GM19023 (cell line): ENCODE measurements at regions not wholly inside any gene's neighbourhood (a gene's known extent, or its start where the extent isn't known, plus 50 kb on each side); places are given as distances from the start of the nearest gene placed in this dataset.

Source experiments
- ATAC-seq: cut with Tn5 transposase; IDR thresholded peaks from one replicate; pipeline ENCODE4 v1.9.1; 2021; ENCODE audit warnings: mild to moderate bottlenecking, moderate library complexity; ENCODE audit not compliant: unreplicated experiment

DNA sequence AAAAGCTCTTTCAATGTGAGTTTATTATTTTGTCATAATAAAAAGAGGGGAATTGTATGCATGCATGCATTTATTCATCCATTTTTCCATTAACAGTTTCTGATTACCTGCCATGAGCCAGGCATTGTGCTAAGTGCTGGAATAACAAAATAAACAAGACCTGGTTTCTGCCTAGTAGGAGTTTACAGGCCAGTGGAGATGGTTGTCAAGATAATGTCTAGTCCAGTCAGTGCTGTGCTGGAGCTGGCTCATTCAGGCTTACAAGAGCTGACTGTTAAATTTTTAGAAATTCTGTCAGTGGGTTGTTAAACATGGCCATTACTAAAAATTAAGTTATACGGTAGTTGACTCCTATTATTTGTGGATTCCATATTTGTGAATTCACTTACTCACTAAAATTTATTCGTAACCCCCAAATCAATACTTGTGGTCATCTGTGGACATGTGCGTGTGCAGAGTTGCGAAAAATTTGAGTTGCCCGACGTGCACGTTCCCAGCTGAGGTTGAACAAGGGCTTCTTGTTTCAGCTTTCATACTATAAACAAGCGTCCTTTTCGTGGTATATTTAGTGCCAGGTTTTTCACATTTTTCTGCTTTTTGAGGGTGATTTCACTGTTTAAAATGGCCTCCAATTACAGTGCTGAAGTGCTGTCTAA lies 172.3 kb upstream of the RPS6KA3 start:
- no peak for ATAC-seq

DNA sequence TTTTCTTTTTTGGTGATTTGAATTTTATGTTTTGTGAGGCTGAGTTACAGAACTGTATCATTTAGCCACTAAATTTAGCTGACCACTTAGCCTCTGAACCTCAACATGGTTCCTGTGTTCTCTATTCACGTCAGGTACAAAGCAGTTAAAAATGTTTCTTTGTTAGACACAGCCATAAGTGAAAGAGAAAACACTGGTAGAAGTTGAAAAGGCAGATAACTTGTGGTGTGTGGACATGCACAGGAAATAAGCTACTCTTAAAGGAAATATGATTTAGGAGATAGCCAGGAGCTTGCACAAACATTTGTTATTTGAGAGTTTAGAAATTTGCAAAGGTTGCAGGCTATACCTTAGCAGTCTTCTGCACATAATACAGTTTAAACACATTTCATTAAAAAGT lies 171.0 kb upstream of the RPS6KA3 start:
- ATAC-seq, result no peak

GRCh38 chrX:20435913-20436312 lies 169.2 kb upstream of the RPS6KA3 start:
- ATAC-seq, result no peak

GRCh38 chrX:20434986-20435385 lies 168.3 kb upstream of the RPS6KA3 start:
- no peak for ATAC-seq

DNA sequence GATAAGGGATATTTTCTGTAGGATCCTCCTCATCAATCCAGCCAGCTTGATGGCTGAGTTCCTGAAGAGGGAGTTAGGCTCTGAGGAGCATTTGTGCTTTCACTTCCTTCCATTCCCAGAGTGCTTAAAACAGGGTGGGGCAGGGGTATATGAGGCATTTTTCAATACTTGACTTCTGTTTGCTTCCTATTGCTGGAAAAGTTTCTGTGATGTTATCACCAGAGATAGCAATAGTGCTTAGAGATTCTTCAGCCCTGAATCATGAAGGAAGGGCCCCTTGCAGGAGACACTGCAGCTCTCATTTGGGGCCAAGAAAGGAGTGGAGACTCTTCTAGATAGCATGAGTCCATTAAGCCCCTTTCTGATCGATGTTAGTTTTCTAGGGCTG lies 166.7 kb upstream of the RPS6KA3 start:
- ATAC-seq, result peak; percentile 13

- peak; percentile 58 for ATAC-seq
Observed at GRCh38 chrX:20432746-20433387, 166.2 kb upstream of the RPS6KA3 start.

DNA sequence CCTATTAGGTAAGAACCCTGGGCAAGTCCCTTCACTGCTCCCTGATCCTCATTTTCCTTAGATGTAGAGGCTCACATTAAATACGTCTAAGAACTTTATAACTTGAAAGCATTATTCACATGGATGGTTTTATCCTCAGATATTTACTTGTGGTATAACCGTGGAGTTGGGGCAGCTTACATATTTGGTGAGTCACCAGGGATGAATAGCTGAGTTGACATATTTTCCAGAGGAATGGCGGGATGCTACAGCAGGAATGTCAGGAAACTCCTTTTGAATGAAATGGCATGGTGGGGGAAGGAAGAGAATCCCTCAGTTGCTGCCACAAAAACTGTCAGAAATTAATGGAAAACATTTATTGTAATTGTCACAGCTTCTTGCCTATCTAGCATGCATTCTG lies 165.3 kb upstream of the RPS6KA3 start:
- no peak for ATAC-seq

DNA sequence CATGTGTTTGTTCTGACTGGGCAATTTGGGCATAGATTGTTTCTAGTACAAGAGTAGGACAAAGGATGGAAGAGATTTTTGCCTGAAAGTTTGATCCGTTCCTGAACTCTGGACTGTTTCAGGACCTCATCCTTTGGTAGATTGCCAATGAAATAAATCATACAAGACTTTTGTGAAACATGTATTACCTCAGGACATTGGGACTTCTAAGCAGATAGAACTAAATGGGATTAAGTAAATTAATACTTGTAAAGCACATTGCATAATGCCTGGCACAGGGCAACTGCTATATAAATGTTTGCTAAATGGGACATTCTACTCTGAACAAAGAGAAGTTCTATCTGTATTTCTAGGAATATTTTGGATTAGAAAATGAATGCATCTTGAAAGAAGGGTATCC lies 164.8 kb upstream of the RPS6KA3 start:
- ATAC-seq, result no peak

GRCh38 chrX:20427173-20427770 lies 160.6 kb upstream of the RPS6KA3 start:
- ATAC-seq, result no peak

- no peak for ATAC-seq
Observed at GRCh38 chrX:20421697-20422096, 155.0 kb upstream of the RPS6KA3 start.

- ATAC-seq, result no peak
Observed at GRCh38 chrX:20421275-20421674, 154.6 kb upstream of the RPS6KA3 start.

DNA sequence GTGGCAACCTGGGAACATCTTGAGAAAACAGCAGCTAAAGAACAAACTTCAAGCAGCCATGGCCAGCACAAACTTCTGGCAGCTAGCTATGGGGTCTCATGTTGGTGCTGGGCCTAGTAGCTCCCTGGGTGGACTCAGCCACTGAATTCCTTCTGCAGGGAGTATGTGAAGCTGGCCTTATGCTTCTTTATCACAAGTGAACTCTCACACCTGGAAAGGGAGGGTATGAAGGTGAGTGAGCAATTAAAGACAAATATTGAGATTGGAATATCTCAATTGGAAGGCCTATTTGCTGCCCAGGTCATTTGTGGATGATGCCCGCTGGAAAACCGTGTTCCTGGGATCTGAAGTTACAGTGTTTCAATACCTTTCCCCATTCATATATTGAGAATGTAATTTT lies 153.3 kb upstream of the RPS6KA3 start:
- no peak for ATAC-seq

DNA sequence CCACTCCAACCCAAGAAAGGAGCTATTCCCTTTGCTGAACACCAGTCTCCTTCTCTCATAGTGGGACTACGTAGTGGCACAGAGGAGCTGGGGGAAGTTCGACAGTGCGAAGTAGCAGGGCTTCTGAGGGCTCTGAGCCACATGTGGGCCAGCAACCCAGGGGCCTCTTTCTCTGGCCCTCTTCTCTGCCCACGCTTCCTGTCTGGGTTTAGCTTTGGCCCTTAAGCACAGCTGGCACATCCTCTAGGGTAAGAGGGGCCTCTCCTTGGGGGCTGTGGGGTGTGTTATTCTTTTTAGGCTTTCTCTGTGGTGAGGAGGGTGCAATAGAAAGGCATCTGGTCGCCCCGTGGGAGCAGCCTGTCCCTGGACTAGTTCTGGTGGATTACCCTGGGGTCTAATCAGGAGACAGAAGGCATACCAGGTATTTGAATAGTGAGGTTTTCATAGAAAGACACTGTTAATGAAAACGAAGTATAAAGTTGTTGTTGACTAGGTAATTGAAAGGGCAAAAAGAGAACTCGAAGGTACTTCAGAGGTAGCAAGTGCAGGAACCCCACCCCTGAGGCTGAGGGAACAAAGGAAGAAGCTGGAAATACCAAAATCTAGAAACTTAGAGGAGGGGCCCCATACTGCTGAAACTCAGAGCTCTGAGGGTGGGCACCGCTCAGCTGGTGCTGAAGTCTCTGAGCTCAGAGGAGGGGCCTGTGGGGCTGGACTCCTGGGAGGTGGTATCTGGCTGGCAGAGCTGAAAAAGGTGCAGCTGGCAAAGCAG lies 151.9 kb upstream of the RPS6KA3 start:
- ATAC-seq, result peak; percentile 85

DNA sequence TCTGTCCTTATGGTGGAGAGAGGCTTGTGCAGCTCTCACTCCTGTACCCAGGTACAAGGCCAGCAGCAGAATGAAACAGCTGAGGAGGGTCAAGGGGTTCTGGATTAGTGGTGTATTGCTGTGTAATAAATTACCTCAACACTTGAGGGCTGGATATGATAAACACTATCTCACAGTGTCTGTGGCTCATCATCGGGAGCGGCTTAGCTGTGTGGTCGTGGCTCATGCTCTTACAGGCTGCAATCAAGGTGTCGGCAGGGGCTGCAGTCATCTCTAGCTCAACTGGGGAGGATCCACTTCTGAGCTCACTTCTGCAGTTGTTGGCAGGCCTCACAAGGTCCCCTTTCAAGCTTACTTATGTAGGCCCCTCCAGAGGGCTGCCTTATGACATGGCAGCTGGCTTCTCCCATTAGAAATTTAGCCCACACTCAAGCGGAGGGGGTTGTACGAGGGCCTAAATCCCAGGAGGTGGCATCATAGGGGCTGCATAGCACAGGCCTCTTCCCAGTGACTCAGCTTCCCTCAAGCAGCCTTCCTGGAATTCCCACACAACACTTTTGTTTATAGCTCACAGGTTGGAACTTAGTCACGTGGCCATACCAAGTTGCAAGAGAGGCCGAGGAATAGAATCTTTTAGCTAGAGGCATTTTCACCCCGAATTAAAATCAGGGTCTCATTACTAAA lies 148.2 kb upstream of the RPS6KA3 start:
- no peak for ATAC-seq

- no peak for ATAC-seq
Observed at GRCh38 chrX:20414066-20414465, 147.4 kb upstream of the RPS6KA3 start.

DNA sequence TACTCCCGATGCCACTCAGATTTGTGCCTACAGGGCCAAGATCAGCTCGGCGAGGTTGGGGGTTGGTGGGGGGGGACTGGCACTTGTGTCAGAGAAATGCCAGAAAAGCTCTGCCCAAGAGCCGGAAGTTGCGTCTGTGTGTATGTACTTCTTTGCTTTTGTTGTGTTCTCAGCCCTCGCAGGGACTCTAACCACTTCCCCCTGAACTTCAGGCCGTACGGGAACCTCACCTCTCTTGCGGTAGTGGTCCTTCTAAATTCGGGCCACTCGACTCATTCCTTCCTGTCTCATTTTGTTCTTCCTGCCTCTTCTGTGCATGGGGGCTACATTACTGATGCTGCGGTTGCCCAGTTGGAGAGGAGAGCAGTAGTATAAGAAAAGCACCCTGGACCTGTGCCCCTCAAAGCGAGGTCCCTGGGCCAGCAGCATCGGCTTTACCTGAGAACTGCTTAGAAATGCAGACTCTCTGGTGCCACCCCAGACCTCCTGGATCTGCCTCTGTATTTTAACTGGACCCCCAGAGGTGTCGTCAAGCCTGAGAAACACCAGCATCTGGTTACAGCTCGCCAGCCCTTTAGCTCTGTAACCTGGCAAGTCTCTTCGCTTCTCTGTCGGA lies 146.3 kb upstream of the RPS6KA3 start:
- peak; percentile 72 for ATAC-seq

DNA sequence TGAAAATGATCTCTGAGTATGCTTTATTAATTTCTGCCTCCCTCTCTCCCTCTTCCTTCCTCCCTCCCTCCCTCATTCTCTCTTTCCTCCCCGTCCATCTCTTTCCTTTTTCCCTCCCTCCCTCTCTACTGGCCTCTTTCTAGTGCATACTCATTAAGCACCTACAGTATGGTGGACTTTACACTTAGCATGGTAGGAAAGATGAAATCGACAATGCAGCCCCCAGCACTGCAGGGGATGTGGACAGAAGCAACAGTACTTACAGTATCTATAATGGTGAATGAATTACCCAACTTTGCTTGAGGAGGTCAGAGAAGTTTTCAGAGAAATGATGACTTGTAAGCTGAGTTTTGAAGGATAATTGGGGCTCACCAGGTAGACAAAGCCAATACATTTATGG lies 143.8 kb upstream of the RPS6KA3 start:
- no peak for ATAC-seq

DNA sequence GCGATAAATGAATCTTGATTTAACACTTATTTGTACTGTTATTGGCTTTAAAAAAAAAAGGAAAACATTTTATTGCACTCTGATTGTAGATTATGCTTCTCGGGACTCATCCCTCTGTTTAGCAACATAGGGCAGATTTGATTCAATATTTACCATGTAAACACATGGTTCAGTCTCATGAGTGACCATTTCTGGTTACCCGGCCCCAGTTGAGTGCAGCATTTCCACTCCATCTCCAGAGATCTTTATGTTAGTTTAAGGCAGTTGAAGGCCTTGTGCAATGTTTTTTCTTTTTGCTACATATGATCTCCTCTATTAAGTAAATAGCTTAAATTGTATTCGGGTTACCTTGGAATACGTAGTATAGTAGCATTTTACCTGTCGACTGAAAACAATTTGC lies 143.3 kb upstream of the RPS6KA3 start:
- ATAC-seq, result no peak

- ATAC-seq, result no peak
Observed at GRCh38 chrX:20402956-20403355, 136.2 kb upstream of the RPS6KA3 start.

GRCh38 chrX:20399728-20400414 lies 133.2 kb upstream of the RPS6KA3 start:
- no peak for ATAC-seq
